ENCODE measurements at regions not wholly inside any gene's neighbourhood (a gene's known extent, or its start where the extent isn't known, plus 50 kb on each side); places are given as distances from the start of the nearest gene placed in this dataset.

DNA sequence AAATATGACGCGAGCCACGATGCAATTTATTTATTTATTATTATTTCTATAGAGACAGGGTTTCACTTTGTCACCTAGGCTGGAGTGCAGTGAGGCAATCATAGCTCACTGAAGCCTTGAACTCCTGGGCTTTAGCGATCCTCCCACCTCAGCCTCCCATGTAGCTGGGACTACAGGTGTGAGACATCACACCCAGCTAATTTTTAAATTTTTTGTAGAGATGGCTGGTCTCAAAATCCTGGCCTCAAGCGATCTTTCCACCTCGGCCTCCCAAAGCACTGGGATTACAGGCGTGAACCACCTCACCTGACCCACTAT lies 63.6 kb downstream of the IRF2BP2 start:
- no peaks in the 10 kb centered on the region for H3K4me1 Mint-ChIP-seq
- no peak for ATAC-seq (ENCODE audit: low read depth)
- Histone ChIP-seq H3K79me2 (ENCODE audit: control insufficient read depth, insufficient read depth, low read length) (no peaks in the 10 kb centered on the region), H4K20me1 (ENCODE audit: control insufficient read depth, insufficient read depth, low read length, poor library complexity, severe bottlenecking) (no peaks in the 10 kb centered on the region), H3K27me3 (replicated peaks in 1 of 4; ENCODE audit: control extremely low read depth in 1 of 4, control insufficient read depth in 3 of 4, insufficient read depth in 4 of 4, low read length in 3 of 4) (peaks cover 0 to 5% (median 0%) of the 10 kb centered on the region in 4 experiments), H3K36me3 (replicated peaks in 1 of 2; ENCODE audit: control extremely low read depth in 1 of 2, control insufficient read depth in 1 of 2, extremely low read depth in 1 of 2, insufficient read depth in 2 of 2, low read length in 1 of 2) (no peaks in the 10 kb centered on the region), H3K27ac (ENCODE audit: low read length in 2 of 2) (no peak overlapping the region), H3K4me2 (replicated peaks; ENCODE audit: low read depth, low read length, poor library complexity, severe bottlenecking) (no peak overlapping the region), H3K9ac (ENCODE audit: low read length) (no peak overlapping the region), H3K4me1 (ENCODE audit: control insufficient read depth in 2 of 2, insufficient read depth in 2 of 2, low read length in 2 of 2) (no peaks in the 10 kb centered on the region), H3K4me3 (ENCODE audit: control extremely low read depth in 1 of 5, extremely low read depth in 1 of 5, insufficient read depth in 1 of 5, low read depth in 2 of 5, low read length in 4 of 5) (no peak overlapping the region), H3K9me3 (ENCODE audit: control extremely low read depth in 1 of 3, control insufficient read depth in 2 of 3, insufficient read depth in 1 of 3, low read length in 2 of 3) (no peaks in the 10 kb centered on the region), H2AFZ (ENCODE audit: insufficient read depth, low read depth, low read length, poor library complexity, severe bottlenecking) (no peak overlapping the region)
- CTCF ChIA-PET = no interaction called here
- no peak overlapping the region for H3K27ac Mint-ChIP-seq
- peaks cover 24% of the 10 kb centered on the region for H3K27me3 Mint-ChIP-seq
- no peak for DNase-seq
- H3K4me3 Mint-ChIP-seq = no peak overlapping the region
- WGBS (ENCODE audit: insufficient coverage) = no CpG with 5 or more reads among the region's 7 CpGs
- TF ChIP-seq EZH2 (IDR thresholded peaks at IDR 0.05; ENCODE audit: borderline replicate concordance, insufficient read depth, low read depth, low read length, poor library complexity, severe bottlenecking) = no peak
- no peak for TF ChIP-seq CTCF (IDR thresholded peaks at IDR 0.05)
- intact Hi-C loops (cut with micrococcal nuclease) = no loop called here
- H3K9me3 Mint-ChIP-seq (ENCODE audit: insufficient read depth) = no peaks in the 10 kb centered on the region
- POLR2A ChIA-PET = no interaction called here

- H3K4me2 ChIP-seq (replicated peaks; ENCODE audit: low read depth, low read length, poor library complexity, severe bottlenecking) = no peak overlapping the region
- intact Hi-C loops (cut with micrococcal nuclease) = no loop called here
Measured at GRCh38 chr1:234545517-234546386, 64.2 kb downstream of the IRF2BP2 start.

More at GRCh38 chr1:234545517-234546386, 64.2 kb downstream of the IRF2BP2 start:
- no peaks in the 10 kb centered on the region for H3K9me3 Mint-ChIP-seq (ENCODE audit: insufficient read depth)
- Histone ChIP-seq H3K79me2 (ENCODE audit: control insufficient read depth, insufficient read depth, low read length) (no peaks in the 10 kb centered on the region), H3K9ac (ENCODE audit: low read length) (no peak overlapping the region), H3K27ac (ENCODE audit: low read length in 2 of 2) (no peak overlapping the region), H3K27me3 (replicated peaks in 1 of 4; ENCODE audit: control extremely low read depth in 1 of 4, control insufficient read depth in 3 of 4, insufficient read depth in 4 of 4, low read length in 3 of 4) (peaks cover 0 to 5% (median 0%) of the 10 kb centered on the region in 4 experiments), H4K20me1 (ENCODE audit: control insufficient read depth, insufficient read depth, low read length, poor library complexity, severe bottlenecking) (no peaks in the 10 kb centered on the region), H3K4me1 (ENCODE audit: control insufficient read depth in 2 of 2, insufficient read depth in 2 of 2, low read length in 2 of 2) (no peaks in the 10 kb centered on the region), H3K36me3 (replicated peaks in 1 of 2; ENCODE audit: control extremely low read depth in 1 of 2, control insufficient read depth in 1 of 2, extremely low read depth in 1 of 2, insufficient read depth in 2 of 2, low read length in 1 of 2) (no peaks in the 10 kb centered on the region), H2AFZ (ENCODE audit: insufficient read depth, low read depth, low read length, poor library complexity, severe bottlenecking) (no peak overlapping the region), H3K4me3 (ENCODE audit: control extremely low read depth in 1 of 5, extremely low read depth in 1 of 5, insufficient read depth in 1 of 5, low read depth in 2 of 5, low read length in 4 of 5) (no peak overlapping the region), H3K9me3 (ENCODE audit: control extremely low read depth in 1 of 3, control insufficient read depth in 2 of 3, insufficient read depth in 1 of 3, low read length in 2 of 3) (no peaks in the 10 kb centered on the region)
- POLR2A ChIA-PET = no interaction called here
- H3K27me3 Mint-ChIP-seq = peaks cover 24% of the 10 kb centered on the region
- TF ChIP-seq EZH2 (IDR thresholded peaks at IDR 0.05; ENCODE audit: borderline replicate concordance, insufficient read depth, low read depth, low read length, poor library complexity, severe bottlenecking) = no peak
- no peak for TF ChIP-seq CTCF (IDR thresholded peaks at IDR 0.05)
- CTCF ChIA-PET = interaction anchor here (0.6 kb wide), 1 partner anchor 849 kb away, joined by 3 read pairs; no protein-coding TSS in a partner anchor
- ATAC-seq (ENCODE audit: low read depth) = no peak
- 89% methylated on average over 11 of the region's 14 CpGs for WGBS (ENCODE audit: insufficient coverage)
- H3K27ac Mint-ChIP-seq = no peak overlapping the region
- DNase-seq = no peak
- H3K4me3 Mint-ChIP-seq = no peak overlapping the region
- no peaks in the 10 kb centered on the region for H3K4me1 Mint-ChIP-seq
